Activated naive CD8-positive, alpha-beta T cell treated with anti-CD3 and anti-CD28 coated beads, Interleukin-2, amount 10 ng/mL, durations not matched to agents 7 days and 5 days (primary cell): ENCODE measurements at regions not wholly inside any gene's neighbourhood (a gene's known extent, or its start where the extent isn't known, plus 50 kb on each side); places are given as distances from the start of the nearest gene placed in this dataset.

Source experiments
- ATAC-seq: fragments of 150-1000 bp; cut with Tn5 transposase; one replicate; pipeline ENCODE4 v1.10.0; 2021; ENCODE audit warnings: low read depth, moderate library complexity
- POLR2A ChIA-PET: fragments of 350-600 bp; sonication (Branson Sonifier 250); formaldehyde crosslinking; loops from one replicate; lab custom pipeline; 2021; ENCODE audit warnings: antibody characterized with exemption; lab: Charles Lee
- DNase-seq: peaks from one replicate; pipeline ENCODE4 v3.0.0; 2021
- H3K27ac Mint-ChIP-seq: one replicate; pipeline ENCODE4 v1.8.0; 2022; ENCODE audit warnings: mild to moderate bottlenecking, mixed read lengths
- H3K27me3 Mint-ChIP-seq: one replicate; pipeline ENCODE4 v1.8.0; 2022; ENCODE audit warnings: mild to moderate bottlenecking, moderate library complexity, mixed read lengths
- H3K36me3 Mint-ChIP-seq: one replicate; pipeline ENCODE4 v1.8.0; 2021; ENCODE audit warnings: mild to moderate bottlenecking, mixed read lengths
- H3K4me1 Mint-ChIP-seq: one replicate; pipeline ENCODE4 v1.8.0; 2021; ENCODE audit warnings: mixed read lengths
- H3K4me3 Mint-ChIP-seq: one replicate; pipeline ENCODE4 v1.8.0; 2022; ENCODE audit warnings: mild to moderate bottlenecking, moderate library complexity, mixed read lengths
- H3K9me3 Mint-ChIP-seq: one replicate; pipeline ENCODE4 v1.8.0; 2021; ENCODE audit warnings: mixed read lengths

DNA sequence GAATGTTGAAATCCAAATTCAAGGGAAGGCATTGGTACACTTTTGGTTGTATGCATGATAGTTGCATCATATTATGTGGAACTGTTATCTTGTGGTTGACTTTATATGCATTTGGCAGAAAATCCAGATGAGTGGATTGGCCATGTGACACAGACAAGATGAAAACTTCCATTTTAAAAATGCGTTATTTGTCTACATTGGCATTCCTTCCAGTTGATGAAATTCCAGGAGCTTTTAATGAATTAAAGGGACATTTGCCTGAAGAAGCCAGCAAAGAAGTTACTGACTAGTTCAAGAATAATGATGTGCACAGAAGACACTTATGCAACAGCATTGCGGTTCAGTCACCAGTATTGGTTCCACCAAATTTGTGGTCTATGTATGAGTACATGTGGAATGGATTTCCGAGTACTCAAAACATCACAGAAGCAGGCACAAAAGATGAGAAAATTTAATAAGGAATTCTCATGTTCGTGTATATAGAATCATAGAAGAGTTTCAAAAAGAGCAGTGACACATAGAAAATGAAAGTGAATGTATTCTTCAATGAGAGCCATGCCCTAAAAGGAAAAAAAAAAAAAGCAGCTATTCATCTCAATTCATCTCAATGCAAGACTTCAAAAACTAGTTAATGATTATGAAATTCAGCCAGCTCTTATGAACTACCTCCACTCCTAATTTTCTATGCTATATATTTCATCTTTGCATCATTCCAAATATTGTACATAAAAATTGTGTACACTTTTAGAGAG is 232.1 kb downstream of the RBM43 start:
- Mint-ChIP-seq H3K36me3 (no peaks in the 10 kb centered on the region), H3K9me3 (no peaks in the 10 kb centered on the region), H3K4me3 (peak overlapping the region; percentile 4), H3K27ac (no peak overlapping the region), H3K4me1 (peaks cover 3% of the 10 kb centered on the region), H3K27me3 (peaks cover 7% of the 10 kb centered on the region)
- ATAC-seq = no peak
- no peak for DNase-seq
- POLR2A ChIA-PET = no interaction called here

DNA sequence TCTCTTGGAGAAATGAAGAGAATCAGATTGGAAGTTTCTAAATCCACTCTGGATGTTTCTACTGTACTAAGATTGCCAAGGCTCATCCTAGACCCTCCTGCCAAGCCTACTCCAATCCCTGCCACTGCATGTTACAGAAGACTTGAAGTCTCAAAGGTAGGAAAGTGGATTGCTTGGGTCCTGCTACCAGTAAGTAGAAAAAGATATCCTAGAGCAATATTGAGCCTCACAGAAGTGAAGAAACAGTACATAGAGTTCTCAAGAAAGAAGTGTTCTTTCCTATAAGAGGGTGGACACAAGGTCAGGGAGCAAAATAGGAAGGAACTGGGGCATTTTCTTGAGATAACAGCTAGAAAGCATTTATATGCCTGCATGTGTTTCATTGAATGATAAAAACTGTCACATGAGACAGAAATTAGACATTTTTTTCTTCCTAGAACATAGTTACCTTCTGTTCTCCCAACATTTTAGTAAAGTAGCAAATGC is 232.9 kb downstream of the RBM43 start:
- ATAC-seq = no peak
- Mint-ChIP-seq H3K4me1 (peaks cover 3% of the 10 kb centered on the region), H3K9me3 (no peaks in the 10 kb centered on the region), H3K27me3 (peaks cover 10% of the 10 kb centered on the region), H3K36me3 (no peaks in the 10 kb centered on the region), H3K4me3 (no peak overlapping the region), H3K27ac (no peak overlapping the region)
- POLR2A ChIA-PET = no interaction called here
- no peak for DNase-seq

DNA sequence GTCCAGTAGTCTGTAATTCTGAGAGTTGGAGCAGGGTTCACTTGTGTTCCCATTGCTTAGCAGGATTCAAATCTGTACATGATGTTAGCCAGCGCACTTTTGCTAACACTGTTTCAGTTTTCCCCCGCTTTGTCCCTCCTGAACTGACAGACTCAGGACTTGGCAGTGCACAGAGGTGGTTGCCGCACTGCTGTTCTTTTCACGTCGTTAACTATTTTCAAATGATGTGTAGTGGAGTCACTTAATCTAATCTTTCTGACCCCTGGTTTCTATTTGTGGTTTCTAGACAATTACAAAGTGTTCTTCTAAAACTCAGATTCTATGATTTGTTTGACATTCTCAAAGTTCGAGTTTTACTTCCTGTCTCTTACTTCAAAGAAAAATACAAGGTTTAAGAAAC is 234.5 kb downstream of the RBM43 start:
- POLR2A ChIA-PET = no interaction called here
- ATAC-seq (no peak), DNase-seq (no peak)
- Mint-ChIP-seq H3K9me3 (no peaks in the 10 kb centered on the region), H3K4me3 (no peak overlapping the region), H3K36me3 (no peaks in the 10 kb centered on the region), H3K27ac (no peak overlapping the region), H3K4me1 (peaks cover 3% of the 10 kb centered on the region), H3K27me3 (peaks cover 14% of the 10 kb centered on the region)

DNA sequence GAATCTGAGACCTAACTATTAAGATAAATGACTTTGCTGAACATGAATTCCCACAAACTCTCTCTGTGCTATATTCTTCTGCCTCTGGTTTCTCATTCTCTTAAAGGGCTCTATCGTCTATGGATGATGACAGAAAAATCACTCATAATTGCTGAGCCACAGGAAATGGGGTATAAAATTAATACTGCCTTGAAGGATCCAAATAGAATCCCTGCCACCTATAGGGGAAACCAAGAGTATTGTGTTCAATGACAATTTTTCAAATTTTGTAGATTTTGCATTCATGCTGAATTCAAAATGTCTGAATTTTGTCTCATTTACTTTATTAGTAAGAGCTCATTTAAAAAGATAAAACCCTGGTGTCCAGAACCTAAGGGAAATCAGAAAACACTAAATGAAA is 235.8 kb downstream of the RBM43 start:
- Mint-ChIP-seq H3K27me3 (peaks cover 11% of the 10 kb centered on the region), H3K4me1 (peaks cover 3% of the 10 kb centered on the region), H3K36me3 (no peaks in the 10 kb centered on the region), H3K4me3 (no peak overlapping the region), H3K9me3 (no peaks in the 10 kb centered on the region), H3K27ac (no peak overlapping the region)
- ATAC-seq (no peak), DNase-seq (no peak)
- POLR2A ChIA-PET = no interaction called here

DNA sequence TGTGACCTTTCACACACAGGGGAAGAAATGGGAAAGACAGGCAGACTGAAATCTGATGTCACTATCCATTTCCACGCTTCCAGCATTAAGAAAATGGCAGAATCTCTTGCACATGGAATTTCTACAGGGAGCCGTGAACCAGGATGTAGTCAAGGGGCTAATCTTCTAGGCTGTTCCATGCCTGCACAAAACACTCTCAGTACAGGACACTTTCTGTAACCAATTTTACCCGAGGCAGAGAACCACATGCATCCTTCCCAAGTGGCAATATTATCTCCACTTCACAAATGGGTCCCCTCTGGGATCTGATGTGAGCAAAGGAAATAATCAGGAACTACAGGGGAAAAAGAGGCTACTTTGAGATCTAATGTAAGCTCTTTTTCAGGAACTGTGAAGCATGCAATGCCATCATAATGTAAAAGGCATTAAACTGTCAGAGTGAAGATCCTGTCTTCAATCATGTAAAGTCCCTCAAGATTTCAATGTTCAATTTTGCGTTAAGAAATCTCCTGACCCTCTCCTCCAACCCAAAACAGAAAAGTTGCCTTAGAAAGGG is 236.9 kb downstream of the RBM43 start:
- Mint-ChIP-seq H3K36me3 (no peaks in the 10 kb centered on the region), H3K9me3 (no peaks in the 10 kb centered on the region), H3K4me1 (peaks cover 2% of the 10 kb centered on the region), H3K27me3 (peaks cover 11% of the 10 kb centered on the region), H3K27ac (no peak overlapping the region), H3K4me3 (no peak overlapping the region)
- no peak for DNase-seq
- POLR2A ChIA-PET = no interaction called here
- ATAC-seq = no peak

DNA sequence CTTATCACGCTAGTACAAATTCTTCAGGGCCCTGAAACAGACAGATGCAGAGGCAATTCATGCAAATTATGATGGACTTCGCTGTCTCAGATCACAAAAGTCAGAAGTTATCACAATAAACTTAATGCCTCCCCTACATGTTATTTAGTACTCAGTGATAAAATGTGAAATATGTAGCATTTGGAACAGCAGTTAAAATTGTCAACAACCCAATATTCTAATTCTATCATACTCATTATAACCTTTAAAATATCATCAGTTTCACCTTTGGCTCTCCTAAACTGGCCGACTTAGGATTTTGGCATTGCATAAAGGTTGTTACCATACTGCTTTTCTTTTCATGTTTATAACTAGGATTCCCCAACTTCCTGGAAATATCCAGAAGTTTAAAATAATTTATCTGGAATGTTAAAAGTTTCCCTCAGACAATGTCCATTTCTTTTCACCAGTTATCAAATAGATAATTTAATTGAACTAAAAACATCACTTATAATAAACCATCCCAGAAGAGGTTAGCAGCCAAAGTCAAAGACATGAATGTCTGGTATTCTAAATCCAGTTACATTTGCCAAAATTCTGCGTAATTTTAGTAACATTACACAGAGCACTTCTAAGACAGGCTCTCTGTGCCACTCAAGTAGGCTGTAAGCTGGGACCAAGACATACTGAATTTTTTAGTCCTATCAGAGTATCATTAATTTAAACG is 239.8 kb downstream of the RBM43 start:
- Mint-ChIP-seq H3K36me3 (no peaks in the 10 kb centered on the region), H3K9me3 (no peaks in the 10 kb centered on the region), H3K27me3 (peaks cover 12% of the 10 kb centered on the region), H3K27ac (no peak overlapping the region), H3K4me1 (no peaks in the 10 kb centered on the region), H3K4me3 (no peak overlapping the region)
- DNase-seq (no peak), ATAC-seq (no peak)
- POLR2A ChIA-PET = no interaction called here

DNA sequence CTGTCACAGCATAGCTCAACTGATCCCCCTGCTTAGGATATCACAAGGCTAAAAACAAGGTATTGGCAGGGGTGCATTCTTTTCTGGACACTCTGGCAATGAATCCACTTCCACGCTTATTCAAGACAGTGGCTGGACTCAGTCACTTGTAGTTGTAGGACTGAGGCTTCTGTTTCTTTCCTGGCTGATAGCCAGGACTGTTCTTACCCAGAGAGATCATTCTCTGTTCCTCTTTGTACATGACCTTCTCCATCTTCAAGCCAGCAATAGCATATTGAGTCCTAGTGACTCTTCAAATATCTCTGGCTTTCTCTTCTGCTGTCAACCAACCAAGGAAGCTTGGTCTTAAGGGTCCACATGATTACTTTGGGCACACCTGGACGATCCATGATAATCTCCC is 241.3 kb downstream of the RBM43 start:
- peaks cover 10% of the 10 kb centered on the region for H3K27me3 Mint-ChIP-seq
- DNase-seq (no peak), ATAC-seq (no peak)
- no peak overlapping the region for H3K27ac Mint-ChIP-seq
- no peaks in the 10 kb centered on the region for H3K9me3 Mint-ChIP-seq
- POLR2A ChIA-PET = no interaction called here
- H3K4me1 Mint-ChIP-seq = no peaks in the 10 kb centered on the region
- no peaks in the 10 kb centered on the region for H3K36me3 Mint-ChIP-seq
- H3K4me3 Mint-ChIP-seq = no peak overlapping the region

DNA sequence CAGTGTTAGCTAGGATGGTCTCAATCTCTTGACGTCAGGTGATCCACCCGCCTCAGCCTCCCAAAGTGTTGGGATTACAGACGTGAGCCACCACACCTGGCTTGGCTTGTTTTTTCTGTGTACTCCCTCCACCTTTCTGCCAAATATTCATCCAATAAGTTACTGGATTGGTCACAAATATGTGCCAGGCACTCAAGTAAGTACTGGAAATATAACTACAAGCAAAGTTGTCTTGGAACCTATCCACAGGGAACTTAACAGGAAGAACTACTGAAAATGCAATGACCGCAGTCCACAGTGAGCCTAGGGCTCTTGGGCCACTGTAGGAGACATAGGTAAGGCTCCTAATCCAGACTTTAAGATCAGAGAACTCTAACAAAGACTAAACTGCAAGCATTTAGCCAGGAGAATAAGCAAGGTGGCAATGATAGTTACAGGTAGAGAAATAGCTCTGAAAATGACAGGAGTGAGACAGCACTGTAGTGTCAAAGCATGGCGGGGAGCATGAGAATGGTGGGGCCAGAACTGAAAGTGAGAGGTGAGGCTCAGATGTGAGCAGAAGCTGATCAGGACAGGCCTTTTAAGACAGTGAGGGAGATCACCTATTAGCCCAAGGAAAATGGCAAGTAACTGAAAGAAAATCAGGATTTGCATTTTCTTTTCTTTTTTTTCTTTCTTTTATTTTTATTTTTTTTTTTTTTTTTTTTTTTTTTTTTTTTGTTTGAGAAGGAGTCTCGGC is 252.1 kb downstream of the RBM43 start:
- Mint-ChIP-seq H3K9me3 (no peaks in the 10 kb centered on the region), H3K27me3 (no peaks in the 10 kb centered on the region), H3K36me3 (no peaks in the 10 kb centered on the region), H3K4me3 (no peak overlapping the region), H3K4me1 (no peaks in the 10 kb centered on the region), H3K27ac (no peak overlapping the region)
- no peak for DNase-seq
- POLR2A ChIA-PET = no interaction called here
- no peak for ATAC-seq

DNA sequence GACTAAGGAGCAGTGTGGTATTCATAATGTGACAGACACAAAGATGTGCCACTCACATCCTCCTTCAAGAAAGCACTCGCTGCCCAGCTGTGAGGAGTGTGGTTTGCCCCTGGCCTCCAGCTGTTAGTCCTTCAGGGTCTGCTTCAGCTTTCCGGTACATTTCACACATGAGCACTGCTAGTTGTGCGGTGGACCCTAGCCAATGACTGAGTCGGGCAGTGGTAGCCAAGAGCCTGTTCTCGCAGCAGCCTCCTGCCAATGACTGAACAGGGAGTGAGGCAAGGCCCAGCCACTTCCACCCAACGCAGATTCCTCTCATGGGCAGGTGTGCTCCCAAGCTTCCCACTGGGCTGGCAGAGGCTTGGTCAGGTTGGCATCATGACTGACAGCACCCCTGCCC is 254.3 kb downstream of the RBM43 start:
- Mint-ChIP-seq H3K9me3 (no peaks in the 10 kb centered on the region), H3K27me3 (no peaks in the 10 kb centered on the region), H3K4me1 (no peaks in the 10 kb centered on the region), H3K36me3 (no peaks in the 10 kb centered on the region), H3K4me3 (no peak overlapping the region), H3K27ac (no peak overlapping the region)
- POLR2A ChIA-PET = no interaction called here
- DNase-seq (no peak), ATAC-seq (no peak)

DNA sequence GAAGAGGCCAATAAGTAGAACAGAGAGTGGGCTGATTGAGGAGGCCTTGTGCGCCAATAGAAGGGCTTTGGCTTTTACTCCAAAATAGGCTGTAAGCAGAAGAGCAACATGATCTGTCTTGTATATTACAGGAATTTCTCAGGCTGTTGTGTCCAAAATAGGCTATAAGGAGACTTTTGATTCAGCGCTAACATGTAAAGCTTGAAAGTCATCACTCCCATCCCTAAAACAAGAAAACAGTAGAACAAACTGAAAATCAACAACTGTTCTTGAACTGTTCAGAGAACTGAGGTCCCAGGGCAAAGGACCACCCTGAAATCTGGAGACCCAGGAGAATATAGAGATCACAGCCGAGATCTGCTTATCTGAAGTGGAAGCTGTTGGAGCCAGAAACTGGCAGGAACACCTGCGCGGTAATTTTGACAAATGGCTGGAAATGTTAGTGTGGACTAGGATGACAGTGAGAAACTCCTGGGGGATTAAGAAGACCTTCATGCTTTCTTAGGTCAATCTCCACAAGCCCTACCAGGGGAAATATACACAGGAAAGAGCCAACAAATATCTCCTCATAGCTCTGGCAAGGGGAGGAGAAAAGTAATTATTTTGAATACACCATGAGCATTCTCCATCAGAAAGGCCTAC is 258.6 kb downstream of the RBM43 start:
- POLR2A ChIA-PET = no interaction called here
- no peak overlapping the region for H3K27ac Mint-ChIP-seq
- ATAC-seq = no peak
- DNase-seq = no peak
- no peaks in the 10 kb centered on the region for H3K4me1 Mint-ChIP-seq
- no peaks in the 10 kb centered on the region for H3K36me3 Mint-ChIP-seq
- H3K9me3 Mint-ChIP-seq = no peaks in the 10 kb centered on the region
- H3K27me3 Mint-ChIP-seq = peaks cover 2% of the 10 kb centered on the region
- no peak overlapping the region for H3K4me3 Mint-ChIP-seq

DNA sequence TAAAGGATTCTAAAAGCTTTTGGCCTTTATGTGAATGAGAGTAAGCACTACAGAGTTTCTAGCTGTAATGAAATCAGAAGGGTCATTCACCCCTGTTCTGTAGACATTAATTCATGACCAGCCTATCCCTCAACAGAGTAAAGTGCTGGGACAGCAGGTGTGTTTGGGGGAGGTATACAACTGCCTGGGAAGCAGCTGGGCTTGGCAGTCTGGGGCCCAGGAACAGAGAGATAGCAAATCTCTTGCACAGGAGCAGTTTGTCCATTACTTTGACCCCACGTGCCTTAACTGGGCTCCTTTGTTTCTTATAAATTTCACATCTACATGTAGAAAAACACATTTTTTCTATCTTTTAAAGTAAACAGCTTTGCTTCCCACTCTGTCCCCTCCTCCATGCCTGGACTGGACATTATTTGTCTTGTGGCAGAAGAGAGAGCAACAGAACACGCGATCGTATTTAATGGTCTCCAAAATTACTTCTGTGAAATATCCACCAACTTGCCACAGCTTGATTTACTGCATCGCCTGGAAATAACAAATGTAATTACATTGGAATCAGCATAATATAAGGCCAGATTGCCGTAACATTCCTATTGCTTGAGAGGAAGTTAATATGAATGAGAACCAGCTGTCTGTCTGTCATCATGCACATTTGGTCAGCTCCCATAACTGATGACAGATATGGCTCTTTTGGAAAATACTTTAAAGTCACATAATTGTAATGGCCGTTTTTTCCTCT is 263.8 kb downstream of the RBM43 start:
- no peaks in the 10 kb centered on the region for H3K9me3 Mint-ChIP-seq
- peaks cover 2% of the 10 kb centered on the region for H3K27me3 Mint-ChIP-seq
- POLR2A ChIA-PET = no interaction called here
- DNase-seq (no peak), ATAC-seq (no peak)
- H3K4me1 Mint-ChIP-seq = no peaks in the 10 kb centered on the region
- no peak overlapping the region for H3K4me3 Mint-ChIP-seq
- no peaks in the 10 kb centered on the region for H3K36me3 Mint-ChIP-seq
- no peak overlapping the region for H3K27ac Mint-ChIP-seq

DNA sequence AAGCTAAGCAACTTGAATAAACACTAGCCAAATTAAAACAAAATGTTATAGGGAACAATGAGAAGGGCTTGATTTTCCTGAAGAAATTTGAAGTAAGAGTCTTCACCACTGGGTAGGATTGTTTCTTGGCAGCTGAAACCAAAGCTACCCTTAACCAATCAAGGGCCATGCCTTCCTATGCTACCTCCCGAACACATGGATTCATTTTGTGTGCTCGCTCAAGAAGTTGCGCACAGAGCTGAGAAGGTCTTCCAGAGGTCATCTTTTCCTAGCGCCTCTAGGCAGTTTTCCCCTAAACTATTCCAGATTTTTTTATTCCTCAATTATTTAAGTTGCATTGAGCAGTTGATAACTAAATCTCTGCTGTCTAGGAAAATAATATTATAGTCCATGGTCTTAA is 264.6 kb downstream of the RBM43 start:
- ATAC-seq = no peak
- Mint-ChIP-seq H3K27me3 (peaks cover 2% of the 10 kb centered on the region), H3K9me3 (no peaks in the 10 kb centered on the region), H3K4me1 (no peaks in the 10 kb centered on the region), H3K4me3 (no peak overlapping the region), H3K36me3 (no peaks in the 10 kb centered on the region), H3K27ac (no peak overlapping the region)
- POLR2A ChIA-PET = no interaction called here
- DNase-seq = no peak

DNA sequence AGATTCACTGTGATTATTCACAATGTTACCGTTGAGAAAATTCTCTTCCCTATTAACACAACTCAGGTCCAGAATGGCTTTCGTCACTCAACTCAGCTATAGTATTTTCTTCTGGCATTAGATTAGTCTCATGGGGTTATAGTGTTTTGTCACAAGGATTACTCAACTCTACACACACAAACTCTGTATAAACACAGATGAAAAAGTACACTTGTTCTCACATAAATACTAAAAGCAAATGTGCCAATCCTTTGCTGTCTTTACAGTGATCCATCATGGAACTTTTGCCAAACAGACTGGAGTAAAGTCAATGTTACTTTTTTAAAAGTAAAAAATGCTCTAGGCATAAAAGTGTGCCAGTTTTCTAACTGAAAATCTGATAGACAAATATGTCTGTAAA is 267.6 kb downstream of the RBM43 start:
- Mint-ChIP-seq H3K9me3 (peaks cover 3% of the 10 kb centered on the region), H3K27me3 (no peaks in the 10 kb centered on the region), H3K4me1 (no peaks in the 10 kb centered on the region), H3K27ac (no peak overlapping the region), H3K36me3 (no peaks in the 10 kb centered on the region), H3K4me3 (no peak overlapping the region)
- POLR2A ChIA-PET = no interaction called here
- ATAC-seq (no peak), DNase-seq (no peak)
